ENCODE measurements at regions not wholly inside any gene's neighbourhood (a gene's known extent, or its start where the extent isn't known, plus 50 kb on each side); places are given as distances from the start of the nearest gene placed in this dataset.

DNA sequence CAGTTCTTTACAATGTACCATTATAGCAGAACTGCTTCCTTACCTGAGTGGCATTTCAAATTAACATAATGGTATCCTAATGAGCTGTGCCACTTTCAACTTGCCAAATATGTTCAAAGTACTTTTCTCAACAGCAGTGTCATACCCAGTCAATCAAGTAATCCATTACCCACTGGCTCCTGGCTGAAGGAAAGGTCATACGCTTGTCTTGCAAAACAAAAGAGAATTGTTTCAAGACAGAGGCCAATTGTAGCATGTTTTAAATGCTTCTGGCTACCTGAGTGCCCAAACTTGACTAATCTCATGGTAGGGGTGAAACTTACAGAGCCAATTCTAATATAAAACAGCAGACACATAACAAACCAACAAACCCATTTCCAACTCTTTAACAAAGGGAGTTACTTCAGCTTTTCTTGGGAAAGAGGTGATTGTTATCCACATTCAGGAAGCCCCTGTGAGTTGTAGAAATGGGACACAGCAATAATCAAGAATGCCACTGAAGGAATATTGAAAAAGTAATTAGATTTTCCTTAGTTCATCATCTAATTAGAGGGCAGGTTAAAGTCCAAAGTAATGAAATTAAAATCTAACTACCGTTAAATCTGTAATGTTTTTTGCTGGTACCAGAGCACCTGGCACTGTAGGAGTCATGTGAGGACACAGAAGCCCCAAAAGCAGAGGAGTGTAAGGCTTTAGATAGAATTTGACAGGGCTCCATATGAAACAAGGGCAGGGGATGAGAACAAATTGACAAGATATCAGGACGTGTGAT lies 241.9 kb downstream of the RWDD3 start:
- no peak overlapping the region for H3K4me3 ChIP-seq (ENCODE audit: low read depth, low read length)
- TF ChIP-seq, protein P1, sequence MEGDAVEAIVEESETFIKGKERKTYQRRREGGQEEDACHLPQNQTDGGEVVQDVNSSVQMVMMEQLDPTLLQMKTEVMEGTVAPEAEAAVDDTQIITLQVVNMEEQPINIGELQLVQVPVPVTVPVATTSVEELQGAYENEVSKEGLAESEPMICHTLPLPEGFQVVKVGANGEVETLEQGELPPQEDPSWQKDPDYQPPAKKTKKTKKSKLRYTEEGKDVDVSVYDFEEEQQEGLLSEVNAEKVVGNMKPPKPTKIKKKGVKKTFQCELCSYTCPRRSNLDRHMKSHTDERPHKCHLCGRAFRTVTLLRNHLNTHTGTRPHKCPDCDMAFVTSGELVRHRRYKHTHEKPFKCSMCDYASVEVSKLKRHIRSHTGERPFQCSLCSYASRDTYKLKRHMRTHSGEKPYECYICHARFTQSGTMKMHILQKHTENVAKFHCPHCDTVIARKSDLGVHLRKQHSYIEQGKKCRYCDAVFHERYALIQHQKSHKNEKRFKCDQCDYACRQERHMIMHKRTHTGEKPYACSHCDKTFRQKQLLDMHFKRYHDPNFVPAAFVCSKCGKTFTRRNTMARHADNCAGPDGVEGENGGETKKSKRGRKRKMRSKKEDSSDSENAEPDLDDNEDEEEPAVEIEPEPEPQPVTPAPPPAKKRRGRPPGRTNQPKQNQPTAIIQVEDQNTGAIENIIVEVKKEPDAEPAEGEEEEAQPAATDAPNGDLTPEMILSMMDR (IDR thresholded peaks at IDR 0.05; ENCODE audit: insufficient read depth, low read depth, low read length), result no peak
- CTCF ChIA-PET, result no interaction called here
- DNase-seq (ENCODE audit: low read depth), result no peak
- POLR2A ChIA-PET, result no interaction called here
- H3K36me3 ChIP-seq (ENCODE audit: control insufficient read depth, insufficient read depth, low read length), result no peaks in the 10 kb centered on the region
- H3K27me3 ChIP-seq (ENCODE audit: control insufficient read depth, insufficient read depth, low read length), result no peaks in the 10 kb centered on the region

DNA sequence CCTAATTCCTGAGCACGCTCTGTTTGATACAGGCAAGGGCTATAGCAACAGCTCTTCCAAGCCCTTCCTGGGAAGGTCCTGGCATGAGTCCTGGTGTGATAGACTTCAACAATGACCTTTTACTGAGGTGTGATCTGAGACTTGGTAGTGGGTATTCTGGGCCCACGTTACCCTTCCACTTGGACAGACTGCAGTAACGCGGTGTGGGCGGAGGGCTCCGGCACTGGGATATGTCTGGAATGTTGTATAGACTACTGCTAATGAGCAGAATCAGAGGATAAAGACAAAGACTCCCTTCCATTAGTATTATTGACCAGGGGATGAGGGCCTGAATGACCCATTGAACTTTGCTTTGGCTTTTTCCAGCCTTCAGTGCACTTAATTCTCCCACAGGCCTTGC lies 262.3 kb downstream of the RWDD3 start:
- CTCF ChIA-PET, result no interaction called here
- H3K36me3 ChIP-seq (ENCODE audit: control insufficient read depth, insufficient read depth, low read length), result no peaks in the 10 kb centered on the region
- no peak overlapping the region for H3K4me3 ChIP-seq (ENCODE audit: low read depth, low read length)
- no peaks in the 10 kb centered on the region for H3K27me3 ChIP-seq (ENCODE audit: control insufficient read depth, insufficient read depth, low read length)
- POLR2A ChIA-PET, result no interaction called here
- DNase-seq (ENCODE audit: low read depth), result no peak
- TF ChIP-seq, protein P1 (IDR thresholded peaks at IDR 0.05; ENCODE audit: insufficient read depth, low read depth, low read length), result no peak

DNA sequence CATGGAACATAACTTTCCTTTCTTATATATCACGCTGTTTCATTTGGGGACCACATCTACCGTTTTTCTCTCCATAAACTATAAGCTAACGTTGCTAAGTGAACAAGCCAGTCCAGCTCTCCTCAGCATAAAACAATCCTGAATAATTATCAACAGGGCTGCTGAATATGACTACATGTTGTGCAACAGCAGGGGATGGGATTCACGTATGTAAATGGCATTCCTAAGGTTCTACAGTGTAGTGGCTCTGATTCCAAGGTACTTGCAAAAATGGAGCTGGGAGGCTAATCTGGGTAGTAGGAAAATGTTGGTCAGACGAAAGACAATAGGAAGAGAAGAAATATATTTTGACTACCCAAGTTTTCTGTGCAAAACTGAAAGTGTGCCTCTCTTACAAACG lies 262.8 kb downstream of the RWDD3 start:
- no peaks in the 10 kb centered on the region for H3K36me3 ChIP-seq (ENCODE audit: control insufficient read depth, insufficient read depth, low read length)
- no peak for DNase-seq (ENCODE audit: low read depth)
- ChIA-PET CTCF (no interaction called here), POLR2A (no interaction called here)
- TF ChIP-seq, protein P1 (IDR thresholded peaks at IDR 0.05; ENCODE audit: insufficient read depth, low read depth, low read length), result no peak
- no peaks in the 10 kb centered on the region for H3K27me3 ChIP-seq (ENCODE audit: control insufficient read depth, insufficient read depth, low read length)
- H3K4me3 ChIP-seq (ENCODE audit: low read depth, low read length), result no peak overlapping the region

DNA sequence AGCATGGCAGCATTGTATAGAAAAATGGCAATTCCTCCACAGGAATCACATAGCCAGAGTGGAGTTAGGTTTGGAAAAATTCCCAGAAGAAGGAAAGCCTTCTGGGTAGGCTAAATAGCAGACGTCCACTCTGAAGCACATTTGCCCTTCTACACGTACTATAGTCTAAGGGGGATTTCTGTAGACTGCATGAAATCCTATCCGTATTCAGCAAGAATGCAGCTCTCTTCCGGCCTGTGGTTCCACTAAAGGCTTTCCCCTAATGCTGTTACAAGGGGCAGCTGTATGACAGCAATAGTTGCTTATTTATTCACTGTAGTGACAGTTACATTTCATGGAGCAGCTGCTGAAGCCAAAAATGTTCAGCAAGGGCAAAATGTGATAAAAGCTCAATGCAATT lies 263.6 kb downstream of the RWDD3 start:
- Histone ChIP-seq H3K36me3 (ENCODE audit: control insufficient read depth, insufficient read depth, low read length) (no peaks in the 10 kb centered on the region), H3K27me3 (ENCODE audit: control insufficient read depth, insufficient read depth, low read length) (no peaks in the 10 kb centered on the region), H3K4me3 (ENCODE audit: low read depth, low read length) (no peak overlapping the region)
- TF ChIP-seq, protein P1 (IDR thresholded peaks at IDR 0.05; ENCODE audit: insufficient read depth, low read depth, low read length), result no peak
- DNase-seq (ENCODE audit: low read depth), result no peak
- ChIA-PET POLR2A (no interaction called here), CTCF (interaction anchor here (0.5 kb wide), 1 partner anchor 82 kb away, joined by 3 read pairs; no protein-coding TSS in a partner anchor)

DNA sequence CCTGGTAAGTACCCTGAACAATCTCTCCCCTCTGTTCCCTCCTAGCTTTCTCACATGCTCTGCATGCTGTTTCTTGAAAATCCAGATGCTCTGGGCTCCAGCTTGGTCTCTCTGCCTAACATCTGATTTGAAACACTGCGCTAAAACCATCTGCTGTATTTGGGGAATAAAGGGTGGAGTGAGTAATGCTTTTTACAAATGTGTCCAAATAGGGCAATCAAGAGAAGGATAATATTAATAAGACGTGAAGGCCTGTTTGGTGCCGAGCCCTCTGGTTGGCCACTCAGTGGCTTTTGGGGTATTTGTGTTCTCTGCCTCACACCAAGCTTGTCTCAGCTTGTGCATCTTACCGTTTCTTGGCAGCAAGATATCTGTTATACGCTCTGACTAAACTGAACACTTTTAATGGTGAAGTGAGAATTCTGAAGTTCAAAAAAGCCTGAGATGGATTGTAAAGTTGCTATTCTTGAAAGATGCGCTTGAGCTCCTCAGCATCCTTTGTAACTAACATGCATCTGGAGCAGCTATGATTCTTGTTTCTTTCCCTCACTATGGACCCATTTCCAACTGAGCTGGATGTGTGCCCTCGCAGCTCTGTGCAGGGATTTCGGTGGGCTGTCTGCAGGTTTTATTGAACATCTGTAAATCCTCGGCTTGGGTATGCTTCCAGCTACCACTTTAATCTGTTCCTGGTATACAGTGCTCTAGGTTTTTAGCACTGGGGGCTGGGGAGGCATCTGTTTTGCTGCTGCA lies 269.4 kb downstream of the RWDD3 start:
- DNase-seq (ENCODE audit: low read depth), result no peak
- Histone ChIP-seq H3K36me3 (ENCODE audit: control insufficient read depth, insufficient read depth, low read length) (no peaks in the 10 kb centered on the region), H3K27me3 (ENCODE audit: control insufficient read depth, insufficient read depth, low read length) (no peaks in the 10 kb centered on the region), H3K4me3 (ENCODE audit: low read depth, low read length) (no peak overlapping the region)
- ChIA-PET CTCF (no interaction called here), POLR2A (no interaction called here)
- TF ChIP-seq, protein P1 (IDR thresholded peaks at IDR 0.05; ENCODE audit: insufficient read depth, low read depth, low read length), result no peak

All from BJ (cell line).